Retinal pigment epithelial cell (primary cell): ENCODE measurements at regions not wholly inside any gene's neighbourhood (a gene's known extent, or its start where the extent isn't known, plus 50 kb on each side); places are given as distances from the start of the nearest gene placed in this dataset.

ENCODE experiments used
- DNase-seq: peaks from one replicate; pipeline ENCODE4 v3.0.0-alpha.2; 2010; ENCODE audit warnings: low read depth
- H3K4me3 ChIP-seq: 2 replicates; pipeline ENCODE4 v1.5.1; 2011; ENCODE audit warnings: mild to moderate bottlenecking, low read length, control low read depth, moderate library complexity
- CTCF ChIP-seq: conservative IDR thresholded peaks from 2 replicates; pipeline ENCODE4 v1.5.1; 2011; ENCODE audit warnings: low read depth, low read length, control low read depth, inconsistent platforms

DNA sequence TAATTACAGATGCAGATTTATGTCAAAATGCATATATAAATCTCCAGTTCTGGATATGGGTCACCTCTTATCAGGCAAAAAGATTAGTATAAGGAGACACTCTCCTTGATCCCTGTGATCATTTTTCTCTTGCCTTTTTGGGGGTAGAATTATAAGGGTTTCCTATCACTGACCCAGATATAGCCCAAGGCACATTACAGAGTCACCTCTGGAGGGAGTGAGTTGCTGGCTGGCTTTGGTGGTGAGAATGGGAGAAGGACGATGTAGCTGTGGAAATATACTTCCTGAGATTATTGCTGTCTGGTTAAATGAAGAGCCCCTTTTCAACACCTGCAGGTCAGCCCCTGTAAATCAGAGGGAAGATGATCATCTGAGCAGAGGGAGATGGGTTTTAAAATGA, 418.7 kb downstream of the MTX2 start:
- no peak for DNase-seq
- TF ChIP-seq CTCF, result no peak
- H3K4me3 ChIP-seq, result no peak overlapping the region

DNA sequence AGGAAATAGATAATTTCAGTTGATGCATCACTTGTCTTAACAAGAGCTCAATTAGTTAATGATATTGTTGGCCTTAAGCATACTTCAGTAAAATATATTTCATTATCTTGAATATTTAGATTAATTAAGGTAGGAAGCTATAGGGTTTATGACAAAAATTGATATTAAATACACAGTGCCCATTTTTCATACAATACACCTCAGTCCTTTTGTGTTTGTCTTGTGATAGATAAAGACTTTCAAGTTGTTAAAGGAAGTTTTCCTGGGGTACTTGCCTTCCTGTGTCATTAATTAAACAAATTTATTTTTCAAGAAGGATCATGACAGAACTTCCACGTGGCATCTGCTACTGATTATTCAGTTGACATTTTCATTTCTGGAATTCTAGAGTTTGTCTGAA, 420.5 kb downstream of the MTX2 start:
- H3K4me3 ChIP-seq, result no peak overlapping the region
- TF ChIP-seq CTCF, result no peak
- no peak for DNase-seq

GRCh38 chr2:176691471-176691870, 422.2 kb downstream of the MTX2 start:
- H3K4me3 ChIP-seq, result no peak overlapping the region
- TF ChIP-seq CTCF, result no peak
- no peak for DNase-seq

DNA sequence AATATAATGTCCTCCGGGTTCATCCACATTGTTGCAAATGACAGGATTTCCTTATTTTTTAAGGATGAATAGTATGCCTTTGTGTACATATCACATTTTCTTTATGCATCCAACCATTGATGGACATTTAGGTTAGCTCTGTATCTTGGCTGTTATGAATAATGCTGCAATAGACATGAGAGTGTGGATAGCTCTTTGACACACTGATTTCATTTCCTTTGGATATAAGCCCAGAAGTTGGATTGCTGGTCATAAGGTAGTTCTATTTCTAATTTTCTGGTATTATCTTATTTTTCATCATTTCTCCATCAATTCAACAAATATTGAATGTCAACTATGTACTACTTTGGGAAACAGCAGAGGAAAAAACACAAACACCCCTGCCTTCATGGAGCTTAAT, 423.3 kb downstream of the MTX2 start:
- no peak overlapping the region for H3K4me3 ChIP-seq
- TF ChIP-seq CTCF, result no peak
- DNase-seq, result no peak

- no peak for DNase-seq
- H3K4me3 ChIP-seq, result no peak overlapping the region
- TF ChIP-seq CTCF, result no peak
These were observed 429.9 kb downstream of the MTX2 start for GRCh38 chr2:176699098-176699497.

DNA sequence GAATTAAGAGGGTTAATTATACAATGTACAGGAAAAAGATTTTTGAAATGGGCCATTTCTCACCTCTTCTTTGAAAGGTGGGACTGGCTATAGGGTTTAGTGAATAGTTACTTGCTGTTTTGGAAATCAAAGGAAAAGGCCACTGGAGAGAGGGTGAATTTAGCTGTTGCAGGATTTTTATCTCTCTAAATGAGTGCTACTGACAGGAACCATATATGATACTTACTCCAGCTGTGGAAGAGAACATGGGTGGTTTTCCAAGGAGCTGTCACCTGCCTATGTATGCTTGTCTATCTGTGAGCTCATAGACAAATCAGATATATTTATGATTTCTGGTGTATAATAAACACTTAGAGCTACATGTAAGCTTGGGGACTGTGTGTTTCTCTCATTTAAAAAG, 430.4 kb downstream of the MTX2 start:
- H3K4me3 ChIP-seq, result no peak overlapping the region
- no peak for DNase-seq
- TF ChIP-seq CTCF, result no peak

- no peak overlapping the region for H3K4me3 ChIP-seq
- no peak for TF ChIP-seq CTCF
- DNase-seq, result no peak
These were observed 432.9 kb downstream of the MTX2 start for GRCh38 chr2:176702131-176702530.
